ENCODE measurements at regions not wholly inside any gene's neighbourhood (a gene's known extent, or its start where the extent isn't known, plus 50 kb on each side); places are given as distances from the start of the nearest gene placed in this dataset.
A peak's percentile ranks its signal among the peaks of the same experiment; 100 is the strongest.

DNA sequence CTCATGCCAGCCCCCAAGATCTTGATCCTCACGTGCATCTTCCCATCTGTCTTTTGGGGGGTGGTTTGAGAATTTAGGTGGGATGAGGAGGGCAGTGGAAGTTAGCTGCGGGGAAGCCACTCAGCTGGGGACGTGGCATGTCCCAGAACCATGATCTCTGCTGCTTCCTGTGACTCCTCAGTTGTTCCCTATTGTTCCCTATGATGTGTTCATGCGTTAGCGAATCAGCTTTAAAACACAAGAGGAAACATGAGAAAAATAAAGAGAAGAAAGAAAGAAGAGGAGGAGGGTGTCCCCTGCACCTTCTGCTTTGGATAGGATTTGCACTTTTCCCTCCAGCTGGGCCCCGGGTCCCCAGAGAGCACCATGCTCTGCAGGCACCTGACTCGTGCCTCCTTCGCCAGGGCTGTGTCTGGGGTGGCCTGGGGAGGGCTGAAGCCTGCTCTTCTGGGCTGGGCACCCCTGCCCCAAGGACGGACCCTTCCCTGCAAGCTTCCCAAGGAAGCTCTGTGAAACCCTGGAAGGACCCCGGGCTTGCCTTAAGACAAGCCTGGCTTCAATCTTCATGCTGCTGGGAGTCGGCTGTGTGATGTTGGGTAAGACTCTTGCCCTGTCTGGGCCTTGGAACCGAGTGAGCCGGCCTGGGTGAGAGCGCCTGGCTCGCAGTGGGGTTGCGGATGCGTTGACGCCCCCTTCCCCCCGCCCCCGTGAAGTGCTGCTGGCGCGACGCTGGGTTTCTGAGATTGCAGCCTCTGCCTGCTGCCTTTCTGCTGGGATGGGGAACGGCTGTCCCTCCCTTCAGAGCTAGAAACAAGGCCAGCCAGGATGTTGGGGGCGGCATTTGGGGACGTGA, 62.8 kb upstream of the CIBAR2 start:
- ATAC-seq: no peak
- ChIA-PET CTCF (interaction anchor here (0.6 kb wide), 1 partner anchor 383 kb away, joined by 3 read pairs; no protein-coding TSS in a partner anchor), POLR2A (no interaction called here)
- no peak for DNase-seq (ENCODE audit: low read depth, low spot score)
- Histone ChIP-seq H3K4me1 (ENCODE audit: control insufficient read depth, insufficient read depth, low read length) (peaks cover 38% of the 10 kb centered on the region), H3K27ac (ENCODE audit: low read length) (peak overlapping the region; percentile 76), H3K36me3 (ENCODE audit: control insufficient read depth, insufficient read depth, low read length) (no peaks in the 10 kb centered on the region), H3K4me3 (ENCODE audit: low read depth in 2 of 2, low read length in 2 of 2) (peak overlapping the region; percentile 45 to 46), H3K9me3 (ENCODE audit: control insufficient read depth, insufficient read depth, low read depth, low read length) (no peaks in the 10 kb centered on the region), H3K27me3 (ENCODE audit: control insufficient read depth, insufficient read depth, low read length) (no peaks in the 10 kb centered on the region)
- intact Hi-C loops (cut with micrococcal nuclease; ENCODE audit: unreplicated experiment) (no loop called here), in situ Hi-C loops (cut with HindIII; ENCODE audit: low pct_unique_long_range_greater_than_20kb, low sequenced_read_pairs) (no loop called here)
- BruUV-seq (replicated peaks): no TSS peak
- TF ChIP-seq, protein P1, sequence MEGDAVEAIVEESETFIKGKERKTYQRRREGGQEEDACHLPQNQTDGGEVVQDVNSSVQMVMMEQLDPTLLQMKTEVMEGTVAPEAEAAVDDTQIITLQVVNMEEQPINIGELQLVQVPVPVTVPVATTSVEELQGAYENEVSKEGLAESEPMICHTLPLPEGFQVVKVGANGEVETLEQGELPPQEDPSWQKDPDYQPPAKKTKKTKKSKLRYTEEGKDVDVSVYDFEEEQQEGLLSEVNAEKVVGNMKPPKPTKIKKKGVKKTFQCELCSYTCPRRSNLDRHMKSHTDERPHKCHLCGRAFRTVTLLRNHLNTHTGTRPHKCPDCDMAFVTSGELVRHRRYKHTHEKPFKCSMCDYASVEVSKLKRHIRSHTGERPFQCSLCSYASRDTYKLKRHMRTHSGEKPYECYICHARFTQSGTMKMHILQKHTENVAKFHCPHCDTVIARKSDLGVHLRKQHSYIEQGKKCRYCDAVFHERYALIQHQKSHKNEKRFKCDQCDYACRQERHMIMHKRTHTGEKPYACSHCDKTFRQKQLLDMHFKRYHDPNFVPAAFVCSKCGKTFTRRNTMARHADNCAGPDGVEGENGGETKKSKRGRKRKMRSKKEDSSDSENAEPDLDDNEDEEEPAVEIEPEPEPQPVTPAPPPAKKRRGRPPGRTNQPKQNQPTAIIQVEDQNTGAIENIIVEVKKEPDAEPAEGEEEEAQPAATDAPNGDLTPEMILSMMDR (IDR thresholded peaks at IDR 0.05): no peak
- TF ChIP-seq TCF7L2 (IDR thresholded peaks at IDR 0.05; ENCODE audit: low read depth, low read length) (no peak), SIN3A (IDR thresholded peaks at IDR 0.05; ENCODE audit: borderline replicate concordance, insufficient read depth, low read depth, low read length) (no peak)
- TF ChIP-seq, protein P2, sequence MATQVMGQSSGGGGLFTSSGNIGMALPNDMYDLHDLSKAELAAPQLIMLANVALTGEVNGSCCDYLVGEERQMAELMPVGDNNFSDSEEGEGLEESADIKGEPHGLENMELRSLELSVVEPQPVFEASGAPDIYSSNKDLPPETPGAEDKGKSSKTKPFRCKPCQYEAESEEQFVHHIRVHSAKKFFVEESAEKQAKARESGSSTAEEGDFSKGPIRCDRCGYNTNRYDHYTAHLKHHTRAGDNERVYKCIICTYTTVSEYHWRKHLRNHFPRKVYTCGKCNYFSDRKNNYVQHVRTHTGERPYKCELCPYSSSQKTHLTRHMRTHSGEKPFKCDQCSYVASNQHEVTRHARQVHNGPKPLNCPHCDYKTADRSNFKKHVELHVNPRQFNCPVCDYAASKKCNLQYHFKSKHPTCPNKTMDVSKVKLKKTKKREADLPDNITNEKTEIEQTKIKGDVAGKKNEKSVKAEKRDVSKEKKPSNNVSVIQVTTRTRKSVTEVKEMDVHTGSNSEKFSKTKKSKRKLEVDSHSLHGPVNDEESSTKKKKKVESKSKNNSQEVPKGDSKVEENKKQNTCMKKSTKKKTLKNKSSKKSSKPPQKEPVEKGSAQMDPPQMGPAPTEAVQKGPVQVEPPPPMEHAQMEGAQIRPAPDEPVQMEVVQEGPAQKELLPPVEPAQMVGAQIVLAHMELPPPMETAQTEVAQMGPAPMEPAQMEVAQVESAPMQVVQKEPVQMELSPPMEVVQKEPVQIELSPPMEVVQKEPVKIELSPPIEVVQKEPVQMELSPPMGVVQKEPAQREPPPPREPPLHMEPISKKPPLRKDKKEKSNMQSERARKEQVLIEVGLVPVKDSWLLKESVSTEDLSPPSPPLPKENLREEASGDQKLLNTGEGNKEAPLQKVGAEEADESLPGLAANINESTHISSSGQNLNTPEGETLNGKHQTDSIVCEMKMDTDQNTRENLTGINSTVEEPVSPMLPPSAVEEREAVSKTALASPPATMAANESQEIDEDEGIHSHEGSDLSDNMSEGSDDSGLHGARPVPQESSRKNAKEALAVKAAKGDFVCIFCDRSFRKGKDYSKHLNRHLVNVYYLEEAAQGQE (IDR thresholded peaks at IDR 0.05; ENCODE audit: insufficient read depth in 1 of 2, low read depth in 2 of 2, low read length in 1 of 2): no peak

DNA sequence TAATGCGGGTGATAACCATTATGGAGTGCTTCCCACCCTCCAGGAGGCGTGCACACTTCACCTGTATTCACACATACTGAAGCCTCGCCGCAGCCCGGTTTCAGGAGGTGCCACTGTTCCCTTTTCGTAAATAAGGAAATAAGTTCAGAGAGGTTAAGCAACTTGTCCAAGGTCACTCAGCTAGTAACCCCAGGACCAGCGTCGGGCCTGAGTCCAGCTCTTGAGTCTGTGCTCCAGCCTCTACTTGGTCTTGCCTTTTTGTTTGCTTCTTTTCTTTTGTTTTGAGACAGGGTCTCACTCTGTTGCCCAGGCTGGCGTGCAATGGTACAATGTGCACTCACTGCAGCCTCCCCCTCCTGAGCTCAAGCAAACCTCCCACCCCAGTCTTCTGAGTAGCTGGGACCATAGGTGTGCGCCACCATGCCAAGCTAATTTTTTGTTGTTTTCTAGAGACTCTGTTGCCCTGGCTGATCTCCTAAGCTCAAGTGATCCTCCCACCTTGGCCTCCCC, 63.5 kb upstream of the CIBAR2 start:
- peaks cover 33% of the 10 kb centered on the region for H3K4me1 ChIP-seq (ENCODE audit: control insufficient read depth, insufficient read depth, low read length)
- no peak overlapping the region for H3K4me3 ChIP-seq (ENCODE audit: low read depth in 2 of 2, low read length in 2 of 2)
- no peaks in the 10 kb centered on the region for H3K36me3 ChIP-seq (ENCODE audit: control insufficient read depth, insufficient read depth, low read length)
- no peak overlapping the region for H3K27ac ChIP-seq (ENCODE audit: low read length)
- DNase-seq (ENCODE audit: low read depth, low spot score) (no peak), ATAC-seq (no peak)
- ChIA-PET CTCF (no interaction called here), POLR2A (no interaction called here)
- no peaks in the 10 kb centered on the region for H3K27me3 ChIP-seq (ENCODE audit: control insufficient read depth, insufficient read depth, low read length)
- in situ Hi-C loops (cut with HindIII; ENCODE audit: low pct_unique_long_range_greater_than_20kb, low sequenced_read_pairs): no loop called here
- intact Hi-C loops (cut with micrococcal nuclease; ENCODE audit: unreplicated experiment): no loop called here
- H3K9me3 ChIP-seq (ENCODE audit: control insufficient read depth, insufficient read depth, low read depth, low read length): no peaks in the 10 kb centered on the region
- no TSS peak for BruUV-seq (replicated peaks)
- TF ChIP-seq SIN3A (IDR thresholded peaks at IDR 0.05; ENCODE audit: borderline replicate concordance, insufficient read depth, low read depth, low read length): no peak
- TF ChIP-seq, protein P1 (IDR thresholded peaks at IDR 0.05): no peak
- TF ChIP-seq TCF7L2 (IDR thresholded peaks at IDR 0.05; ENCODE audit: low read depth, low read length): no peak
- no peak for TF ChIP-seq POLR2AphosphoS5 (IDR thresholded peaks at IDR 0.05; ENCODE audit: low read depth, low read length)
- TF ChIP-seq, protein P2 (IDR thresholded peaks at IDR 0.05; ENCODE audit: insufficient read depth in 1 of 2, low read depth in 2 of 2, low read length in 1 of 2): no peak
